KMS-11 (cell line): ENCODE measurements at regions not wholly inside any gene's neighbourhood (a gene's known extent, or its start where the extent isn't known, plus 50 kb on each side); places are given as distances from the start of the nearest gene placed in this dataset.
A peak's percentile ranks its signal among the peaks of the same experiment; 100 is the strongest.

Experiments
- H2AFZ ChIP-seq: fragments of 200-600 bp; sonication (generic); 2 replicates; pipeline ENCODE4 v1.6.1; 2016; ENCODE audit warnings: antibody characterized with exemption, mixed run types, low read depth
- H3K27ac ChIP-seq: fragments of 200-600 bp; sonication (generic); 2 replicates; pipeline ENCODE4 v1.6.1; 2016; ENCODE audit warnings: mild to moderate bottlenecking, mixed run types
- H3K27me3 ChIP-seq: fragments of 200-600 bp; sonication (generic); 2 replicates; pipeline ENCODE4 v1.6.1; 2017; ENCODE audit warnings: mild to moderate bottlenecking, low read depth, mixed run types, moderate library complexity; ENCODE audit not compliant: insufficient read depth
- H3K36me3 ChIP-seq: fragments of 200-600 bp; sonication (generic); 2 replicates; pipeline ENCODE4 v1.6.1; 2017; ENCODE audit warnings: mild to moderate bottlenecking, mixed run types; ENCODE audit not compliant: insufficient read depth
- H3K4me1 ChIP-seq: fragments of 200-600 bp; sonication (generic); 2 replicates; pipeline ENCODE4 v1.6.1; 2016; ENCODE audit warnings: mild to moderate bottlenecking, low read depth, mixed run types; ENCODE audit not compliant: poor library complexity, severe bottlenecking
- H3K4me2 ChIP-seq: fragments of 200-600 bp; sonication (generic); 2 replicates; pipeline ENCODE4 v1.7.0; 2016; ENCODE audit warnings: mild to moderate bottlenecking, mixed run types
- H3K4me3 ChIP-seq: fragments of 200-600 bp; sonication (generic); IDR thresholded peaks from 2 replicates; pipeline ENCODE4 v1.6.1; 2017; ENCODE audit warnings: low read depth, low read length, mixed read lengths; ENCODE audit not compliant: insufficient read depth
- H3K79me2 ChIP-seq: fragments of 200-600 bp; sonication (generic); 2 replicates; pipeline ENCODE4 v1.6.1; 2016; ENCODE audit warnings: low read depth, mixed run types; ENCODE audit not compliant: insufficient read depth
- H3K9ac ChIP-seq: fragments of 200-600 bp; sonication (generic); 2 replicates; pipeline ENCODE4 v1.6.1; 2016; ENCODE audit warnings: mild to moderate bottlenecking, mixed run types
- H4K20me1 ChIP-seq: fragments of 200-600 bp; sonication (generic); 2 replicates; pipeline ENCODE4 v1.6.1; 2016; ENCODE audit warnings: mild to moderate bottlenecking, mixed run types; ENCODE audit not compliant: insufficient read depth
- TF ChIP-seq, protein P1 (sequence below): fragments of 200-600 bp; sonication (generic); conservative IDR thresholded peaks from 2 replicates; pipeline ENCODE4 v1.6.1; 2017; ENCODE audit warnings: low read depth, mild to moderate bottlenecking, antibody characterized with exemption, low read length, moderate library complexity, mixed read lengths

DNA sequence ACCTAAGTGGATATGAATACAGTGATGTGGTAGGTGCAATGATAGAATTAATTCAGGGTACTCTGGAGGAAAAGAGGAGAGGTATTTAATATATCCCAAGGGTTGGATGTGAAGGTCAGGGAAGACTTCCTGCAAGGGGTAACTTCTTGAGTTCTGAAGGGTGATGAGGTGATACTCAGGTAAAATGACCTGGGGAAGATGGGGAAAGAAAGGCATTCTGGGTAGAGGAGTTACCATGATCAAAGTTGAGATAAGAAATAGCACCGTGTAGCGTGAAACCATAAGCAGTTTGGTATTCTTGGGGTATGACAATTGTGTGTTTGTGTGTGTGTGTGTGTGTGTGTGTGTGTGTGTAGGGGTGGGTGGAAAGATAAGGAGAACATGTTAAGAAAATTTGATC is 270.4 kb upstream of the LCORL start:
- Histone ChIP-seq H3K4me2 (no peak overlapping the region), H3K4me3 (no peak overlapping the region), H3K36me3 (no peaks in the 10 kb centered on the region), H3K4me1 (no peaks in the 10 kb centered on the region), H3K79me2 (no peaks in the 10 kb centered on the region), H3K9ac (no peak overlapping the region), H4K20me1 (no peaks in the 10 kb centered on the region), H3K27ac (no peak overlapping the region), H3K27me3 (no peaks in the 10 kb centered on the region), H2AFZ (no peak overlapping the region)
- TF ChIP-seq, protein P1, sequence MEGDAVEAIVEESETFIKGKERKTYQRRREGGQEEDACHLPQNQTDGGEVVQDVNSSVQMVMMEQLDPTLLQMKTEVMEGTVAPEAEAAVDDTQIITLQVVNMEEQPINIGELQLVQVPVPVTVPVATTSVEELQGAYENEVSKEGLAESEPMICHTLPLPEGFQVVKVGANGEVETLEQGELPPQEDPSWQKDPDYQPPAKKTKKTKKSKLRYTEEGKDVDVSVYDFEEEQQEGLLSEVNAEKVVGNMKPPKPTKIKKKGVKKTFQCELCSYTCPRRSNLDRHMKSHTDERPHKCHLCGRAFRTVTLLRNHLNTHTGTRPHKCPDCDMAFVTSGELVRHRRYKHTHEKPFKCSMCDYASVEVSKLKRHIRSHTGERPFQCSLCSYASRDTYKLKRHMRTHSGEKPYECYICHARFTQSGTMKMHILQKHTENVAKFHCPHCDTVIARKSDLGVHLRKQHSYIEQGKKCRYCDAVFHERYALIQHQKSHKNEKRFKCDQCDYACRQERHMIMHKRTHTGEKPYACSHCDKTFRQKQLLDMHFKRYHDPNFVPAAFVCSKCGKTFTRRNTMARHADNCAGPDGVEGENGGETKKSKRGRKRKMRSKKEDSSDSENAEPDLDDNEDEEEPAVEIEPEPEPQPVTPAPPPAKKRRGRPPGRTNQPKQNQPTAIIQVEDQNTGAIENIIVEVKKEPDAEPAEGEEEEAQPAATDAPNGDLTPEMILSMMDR = no peak

DNA sequence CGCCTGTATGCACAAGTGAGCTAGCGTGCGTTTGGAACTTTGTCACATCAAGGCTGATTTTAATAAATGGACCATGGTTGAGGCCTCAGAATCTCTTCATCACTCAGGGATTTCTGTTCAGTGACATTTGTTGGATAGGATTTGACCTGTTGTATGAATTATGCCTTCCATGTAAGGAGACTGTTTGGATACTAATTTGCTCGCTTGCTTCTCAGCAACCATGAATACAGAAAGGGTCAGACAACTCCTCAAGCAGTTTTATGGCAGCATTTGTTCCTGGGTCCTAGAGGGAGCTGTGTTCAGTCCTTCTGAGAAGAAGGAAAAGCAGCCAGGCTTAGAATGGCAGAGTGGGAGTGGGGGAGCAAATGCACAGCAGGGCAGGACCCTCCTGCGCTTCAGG is 269.7 kb upstream of the LCORL start:
- Histone ChIP-seq H3K27me3 (no peaks in the 10 kb centered on the region), H4K20me1 (no peaks in the 10 kb centered on the region), H3K79me2 (no peaks in the 10 kb centered on the region), H3K9ac (no peak overlapping the region), H3K4me3 (no peak overlapping the region), H3K27ac (no peak overlapping the region), H3K4me2 (no peak overlapping the region), H3K4me1 (no peaks in the 10 kb centered on the region), H2AFZ (no peak overlapping the region), H3K36me3 (no peaks in the 10 kb centered on the region)
- TF ChIP-seq, protein P1 = no peak

DNA sequence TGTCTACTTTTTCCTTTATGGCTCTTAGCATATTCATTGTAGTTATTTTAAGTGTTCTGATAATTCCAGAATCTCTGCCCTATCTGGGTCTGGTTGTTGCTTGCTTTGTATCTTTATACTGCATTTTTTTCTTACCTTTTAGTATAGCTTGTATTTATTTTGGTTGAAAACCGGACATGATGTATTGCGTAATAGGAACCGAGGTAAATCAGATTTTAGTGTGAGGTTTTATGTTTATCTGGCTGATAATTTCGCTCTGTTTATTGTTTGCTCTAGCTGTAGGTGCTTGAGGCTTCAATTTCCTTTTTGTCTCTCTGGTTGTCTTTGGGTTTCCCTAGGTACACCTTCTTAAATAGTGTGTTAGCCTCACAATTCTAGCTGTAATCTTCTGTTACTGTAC is 263.8 kb upstream of the LCORL start:
- Histone ChIP-seq H2AFZ (no peak overlapping the region), H3K4me1 (no peaks in the 10 kb centered on the region), H3K9ac (no peak overlapping the region), H3K4me3 (no peak overlapping the region), H4K20me1 (no peaks in the 10 kb centered on the region), H3K36me3 (no peaks in the 10 kb centered on the region), H3K27me3 (no peaks in the 10 kb centered on the region), H3K4me2 (no peak overlapping the region), H3K79me2 (no peaks in the 10 kb centered on the region), H3K27ac (no peak overlapping the region)
- TF ChIP-seq, protein P1 = no peak

DNA sequence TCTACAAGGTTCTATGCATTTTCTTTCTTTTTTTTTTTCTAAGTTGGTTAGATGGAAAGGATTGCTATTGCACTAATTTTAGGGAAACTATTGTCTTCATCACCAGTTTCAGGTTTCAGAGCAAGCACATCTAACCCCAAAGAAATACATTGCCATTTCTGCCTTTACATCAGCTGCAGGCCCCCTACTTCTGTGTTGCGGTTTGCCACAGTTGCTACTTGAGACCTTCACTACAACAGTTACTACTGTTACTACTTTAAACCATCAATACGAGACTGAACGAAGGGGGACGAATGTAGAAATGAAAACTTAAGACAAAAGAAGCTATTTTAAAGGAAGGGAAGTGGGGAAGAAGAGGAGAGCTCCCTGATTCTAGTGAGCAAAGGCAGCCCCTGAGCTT is 256.7 kb upstream of the LCORL start:
- Histone ChIP-seq H2AFZ (0 out of 2 replicates have a peak overlapping the region, but pooled peaks have one; percentile 2), H3K27ac (peak overlapping the region; percentile 19; the same call in 1 of the 2 replicates), H4K20me1 (no peaks in the 10 kb centered on the region), H3K9ac (no peak overlapping the region), H3K27me3 (no peaks in the 10 kb centered on the region), H3K36me3 (no peaks in the 10 kb centered on the region), H3K4me2 (peak overlapping the region; percentile 71), H3K79me2 (no peaks in the 10 kb centered on the region), H3K4me3 (no peak overlapping the region), H3K4me1 (peaks cover 21% of the 10 kb centered on the region)
- TF ChIP-seq, protein P1 = no peak
